ENCODE measurements at regions not wholly inside any gene's neighbourhood (a gene's known extent, or its start where the extent isn't known, plus 50 kb on each side); places are given as distances from the start of the nearest gene placed in this dataset.

GRCh38 chr20:63058696-63059335 is 52.1 kb upstream of the BHLHE23 start:
- Histone ChIP-seq H3K9ac (ENCODE audit: low read length) (no peak overlapping the region), H3K27ac (ENCODE audit: low read length in 2 of 2) (no peak overlapping the region), H3K9me3 (ENCODE audit: control extremely low read depth in 1 of 3, control insufficient read depth in 2 of 3, insufficient read depth in 1 of 3, low read length in 2 of 3) (peaks cover 0 to 15% (median 0%) of the 10 kb centered on the region in 3 donors), H3K4me2 (replicated peaks; ENCODE audit: low read depth, low read length, poor library complexity, severe bottlenecking) (no peak overlapping the region), H3K79me2 (ENCODE audit: control insufficient read depth, insufficient read depth, low read length) (no peaks in the 10 kb centered on the region), H2AFZ (ENCODE audit: insufficient read depth, low read depth, low read length, poor library complexity, severe bottlenecking) (no peak overlapping the region), H4K20me1 (ENCODE audit: control insufficient read depth, insufficient read depth, low read length, poor library complexity, severe bottlenecking) (no peaks in the 10 kb centered on the region), H3K4me3 (ENCODE audit: control extremely low read depth in 1 of 5, extremely low read depth in 1 of 5, insufficient read depth in 1 of 5, low read depth in 2 of 5, low read length in 4 of 5) (no peak overlapping the region), H3K27me3 (replicated peaks in 1 of 4; ENCODE audit: control extremely low read depth in 1 of 4, control insufficient read depth in 3 of 4, insufficient read depth in 4 of 4, low read length in 3 of 4) (peaks cover 0 to 39% (median 3%) of the 10 kb centered on the region in 4 experiments), H3K36me3 (replicated peaks in 1 of 2; ENCODE audit: control extremely low read depth in 1 of 2, control insufficient read depth in 1 of 2, extremely low read depth in 1 of 2, insufficient read depth in 2 of 2, low read length in 1 of 2) (no peaks in the 10 kb centered on the region), H3K4me1 (ENCODE audit: control insufficient read depth in 2 of 2, insufficient read depth in 2 of 2, low read length in 2 of 2) (peaks cover 0 to 7% of the 10 kb centered on the region in 2 donors)
- Mint-ChIP-seq H3K4me1 (no peaks in the 10 kb centered on the region), H3K27me3 (peaks cover 14% of the 10 kb centered on the region), H3K4me3 (no peak overlapping the region), H3K9me3 (ENCODE audit: insufficient read depth) (no peaks in the 10 kb centered on the region), H3K27ac (no peak overlapping the region)
- ATAC-seq (ENCODE audit: low read depth): no peak
- 85% methylated on average over 12 of the region's 12 CpGs for WGBS (ENCODE audit: insufficient coverage)
- ChIA-PET POLR2A (no interaction called here), CTCF (no interaction called here)
- no peak for DNase-seq
- no peak for TF ChIP-seq EZH2 (IDR thresholded peaks at IDR 0.05; ENCODE audit: borderline replicate concordance, insufficient read depth, low read depth, low read length, poor library complexity, severe bottlenecking)
- no peak for TF ChIP-seq CTCF (IDR thresholded peaks at IDR 0.05)
- intact Hi-C loops (cut with micrococcal nuclease): no loop called here

DNA sequence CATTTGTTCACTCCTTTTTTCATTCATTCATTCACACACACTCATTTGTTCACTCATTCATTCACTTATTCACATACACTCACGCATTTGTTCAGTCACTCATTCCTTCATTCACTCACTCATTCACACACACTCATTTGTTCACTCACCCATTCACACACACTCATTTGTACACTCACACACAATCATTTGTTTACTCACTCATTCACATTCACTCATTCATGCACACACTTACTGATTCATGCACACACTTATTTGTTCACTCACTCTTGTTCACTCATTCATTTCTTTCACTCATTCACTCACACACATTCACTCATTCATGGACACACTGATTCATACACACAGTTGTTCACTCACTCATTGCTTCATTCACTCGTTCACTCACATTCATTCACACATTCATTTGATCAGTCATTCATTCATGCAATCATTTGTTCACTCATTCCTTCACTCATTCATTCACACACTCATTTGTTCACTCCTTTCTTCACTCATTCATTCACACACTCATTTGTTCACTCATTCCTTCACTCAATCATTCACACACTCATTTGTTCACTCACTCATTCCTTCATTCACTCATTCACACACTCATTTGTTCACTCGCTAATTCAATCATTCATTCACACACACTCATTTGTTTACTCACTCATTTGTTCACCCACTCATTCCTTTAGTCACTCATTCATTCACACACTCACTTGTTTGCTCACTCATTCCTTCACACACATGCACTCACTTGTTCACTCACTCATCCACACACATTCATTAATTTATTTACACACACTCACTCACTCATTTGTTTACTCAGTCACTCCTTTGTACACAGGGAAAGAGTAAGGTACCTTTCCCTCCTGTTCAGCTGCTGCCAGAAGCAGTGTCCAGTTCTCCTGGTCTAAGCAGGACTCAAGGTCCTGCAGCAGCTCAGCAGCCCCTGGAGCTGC is 50.7 kb upstream of the BHLHE23 start:
- Mint-ChIP-seq H3K27me3 (peaks cover 15% of the 10 kb centered on the region), H3K27ac (no peak overlapping the region), H3K4me3 (no peak overlapping the region), H3K4me1 (no peaks in the 10 kb centered on the region), H3K9me3 (ENCODE audit: insufficient read depth) (no peaks in the 10 kb centered on the region)
- Histone ChIP-seq H3K4me2 (replicated peaks; ENCODE audit: low read depth, low read length, poor library complexity, severe bottlenecking) (no peak overlapping the region), H3K27me3 (replicated peaks in 1 of 4; ENCODE audit: control extremely low read depth in 1 of 4, control insufficient read depth in 3 of 4, insufficient read depth in 4 of 4, low read length in 3 of 4) (peaks cover 0 to 39% (median 3%) of the 10 kb centered on the region in 4 experiments), H3K9me3 (ENCODE audit: control extremely low read depth in 1 of 3, control insufficient read depth in 2 of 3, insufficient read depth in 1 of 3, low read length in 2 of 3) (peaks cover 0 to 11% (median 0%) of the 10 kb centered on the region in 3 donors), H3K36me3 (replicated peaks in 1 of 2; ENCODE audit: control extremely low read depth in 1 of 2, control insufficient read depth in 1 of 2, extremely low read depth in 1 of 2, insufficient read depth in 2 of 2, low read length in 1 of 2) (no peaks in the 10 kb centered on the region), H3K4me1 (ENCODE audit: control insufficient read depth in 2 of 2, insufficient read depth in 2 of 2, low read length in 2 of 2) (peaks cover 0 to 7% of the 10 kb centered on the region in 2 donors), H3K4me3 (ENCODE audit: control extremely low read depth in 1 of 5, extremely low read depth in 1 of 5, insufficient read depth in 1 of 5, low read depth in 2 of 5, low read length in 4 of 5) (no peak overlapping the region), H2AFZ (ENCODE audit: insufficient read depth, low read depth, low read length, poor library complexity, severe bottlenecking) (no peak overlapping the region), H3K79me2 (ENCODE audit: control insufficient read depth, insufficient read depth, low read length) (no peaks in the 10 kb centered on the region), H3K27ac (ENCODE audit: low read length in 2 of 2) (no peak overlapping the region), H3K9ac (ENCODE audit: low read length) (no peak overlapping the region), H4K20me1 (ENCODE audit: control insufficient read depth, insufficient read depth, low read length, poor library complexity, severe bottlenecking) (no peaks in the 10 kb centered on the region)
- ATAC-seq (ENCODE audit: low read depth) (no peak), DNase-seq (no peak)
- ChIA-PET CTCF (interaction anchor here (0.6 kb wide), 1 partner anchor 124 kb away, joined by 3 read pairs; no protein-coding TSS in a partner anchor), POLR2A (no interaction called here)
- intact Hi-C loops (cut with micrococcal nuclease): no loop called here
- WGBS (ENCODE audit: insufficient coverage): 84% methylated on average over 3 of the region's 3 CpGs
- no peak for TF ChIP-seq EZH2 (IDR thresholded peaks at IDR 0.05; ENCODE audit: borderline replicate concordance, insufficient read depth, low read depth, low read length, poor library complexity, severe bottlenecking)
- TF ChIP-seq CTCF (IDR thresholded peaks at IDR 0.05): no peak

Data from B cell (primary cell).